NCI-H460 (cell line): ENCODE measurements at regions not wholly inside any gene's neighbourhood (a gene's known extent, or its start where the extent isn't known, plus 50 kb on each side); places are given as distances from the start of the nearest gene placed in this dataset.

Experiments used
- DNase-seq: peaks from one replicate; pipeline ENCODE4 v3.0.0-alpha.2; 2016; ENCODE audit warnings: low read depth; ENCODE audit errors: extremely low read depth

DNA sequence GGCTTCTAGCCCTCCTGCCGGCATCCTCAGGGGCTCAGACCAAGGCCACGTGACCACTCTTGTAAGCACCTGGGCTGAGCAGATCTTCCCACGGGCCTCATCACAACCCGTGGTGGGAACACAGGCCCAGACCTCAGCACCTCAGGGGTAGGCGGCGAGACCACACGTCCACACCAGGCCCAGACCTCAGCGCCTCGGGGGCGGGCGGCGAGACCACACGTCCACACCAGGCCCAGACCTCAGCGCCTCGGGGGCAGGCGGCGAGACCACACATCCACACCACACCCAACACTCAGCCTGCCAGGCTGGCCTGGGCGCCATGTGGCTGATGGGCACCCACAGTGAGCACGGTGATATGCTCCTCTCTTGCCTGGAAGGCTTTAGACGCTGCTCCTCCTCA, 334.4 kb upstream of the SALL3 start:
- no peak for DNase-seq

DNA sequence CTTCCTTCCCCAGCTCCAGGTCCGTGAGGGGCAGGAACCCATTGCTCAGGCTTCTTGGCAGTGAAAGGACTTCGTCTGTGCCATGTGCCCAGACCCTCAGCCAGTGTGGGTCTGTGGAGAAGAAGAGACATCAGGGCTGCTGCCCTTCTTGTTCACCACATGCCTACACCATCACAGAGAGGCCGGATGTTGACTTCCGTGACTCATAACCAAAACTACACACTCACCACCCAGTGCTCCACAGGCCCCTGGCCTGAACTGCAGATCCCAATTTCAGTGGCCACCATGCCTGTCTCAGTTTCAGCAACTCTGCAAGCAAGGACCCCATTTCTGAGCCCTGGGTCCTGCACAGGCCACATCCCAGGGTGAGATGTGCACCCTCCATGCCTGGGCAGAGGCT, 332.6 kb upstream of the SALL3 start:
- DNase-seq: no peak

DNA sequence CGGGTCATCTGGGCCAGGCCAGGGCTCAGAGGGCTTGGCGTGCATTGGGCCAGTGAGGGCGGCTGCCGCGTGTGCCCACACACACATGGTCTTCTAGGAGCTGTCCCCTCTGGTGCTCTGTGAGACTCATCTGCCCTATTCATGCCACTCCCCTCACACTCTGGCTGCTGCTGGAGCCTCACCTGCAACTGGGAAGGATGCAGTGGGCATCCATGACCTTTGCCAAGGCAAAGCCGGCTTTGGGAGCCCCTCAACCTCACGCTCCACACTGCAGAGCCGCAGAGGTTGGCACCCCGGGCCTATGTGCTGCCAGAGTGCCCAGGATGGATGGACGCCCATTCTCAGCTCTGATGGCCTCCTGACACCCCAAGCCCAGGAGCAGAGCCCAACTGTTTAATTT, 330.2 kb upstream of the SALL3 start:
- DNase-seq: no peak

DNA sequence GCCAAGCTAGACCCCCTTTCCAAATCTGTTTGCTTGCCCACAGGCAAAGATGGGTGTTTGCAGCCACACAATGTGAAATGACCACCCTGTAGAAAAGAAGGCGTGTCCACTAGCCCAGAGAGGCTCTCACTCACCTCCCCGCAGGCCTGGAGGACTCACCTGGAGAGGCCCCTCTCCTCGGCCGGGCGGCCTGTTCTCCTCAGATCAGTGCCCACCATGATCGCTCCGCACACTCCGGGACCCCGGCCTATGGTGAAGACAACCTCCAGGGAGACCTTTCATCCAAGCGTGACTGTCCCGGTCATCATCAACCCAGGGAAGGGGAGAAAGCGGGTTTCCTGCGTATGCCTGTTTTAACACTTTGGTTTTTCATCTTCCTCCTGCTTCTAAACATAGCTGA, 328.7 kb upstream of the SALL3 start:
- no peak for DNase-seq

DNA sequence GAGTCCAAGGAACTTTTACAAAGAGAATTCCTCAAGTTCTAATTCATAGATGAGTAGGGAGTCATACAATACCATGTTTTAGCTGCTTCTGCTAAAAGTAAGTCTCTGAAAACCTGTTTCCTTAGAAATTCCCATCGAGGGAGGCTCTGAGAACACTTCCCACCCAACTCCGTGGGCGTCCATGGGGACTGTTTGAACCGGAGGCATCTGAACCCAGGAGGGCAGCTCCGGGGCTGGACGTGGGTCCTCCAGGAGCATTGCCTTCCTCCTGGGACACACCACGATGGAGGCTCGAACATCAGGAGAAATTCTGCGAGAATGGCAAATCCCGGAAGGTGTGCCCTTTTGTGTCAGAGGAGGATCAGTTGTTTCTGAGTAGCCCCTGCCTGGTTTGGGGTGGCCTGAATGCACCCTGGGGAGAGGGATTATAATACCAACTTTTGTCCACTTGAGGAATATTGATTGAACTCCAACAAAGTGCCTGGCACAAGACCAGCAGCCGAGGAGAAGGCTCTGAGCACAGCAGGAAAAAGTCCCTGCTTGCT, 327.5 kb upstream of the SALL3 start:
- DNase-seq: no peak

DNA sequence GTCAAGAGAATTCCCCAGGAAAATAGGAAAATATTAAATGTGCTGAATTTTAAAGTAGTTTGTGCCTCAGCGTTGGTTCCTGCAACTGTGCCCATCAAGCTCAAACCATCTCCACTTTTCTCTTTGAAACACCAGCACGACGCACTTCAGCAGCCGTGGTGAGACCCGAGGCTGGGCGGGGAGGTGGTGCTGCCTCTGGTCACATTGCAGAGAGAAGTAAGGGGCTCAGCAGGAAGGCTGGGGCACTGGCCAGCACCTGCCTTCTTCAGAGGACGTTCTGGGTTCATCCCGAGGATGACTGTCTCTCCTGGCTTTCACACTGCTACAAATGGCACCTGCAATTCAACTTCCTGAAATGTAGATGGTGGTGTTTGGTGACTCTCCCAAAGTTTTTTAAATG, 323.7 kb upstream of the SALL3 start:
- DNase-seq: no peak

DNA sequence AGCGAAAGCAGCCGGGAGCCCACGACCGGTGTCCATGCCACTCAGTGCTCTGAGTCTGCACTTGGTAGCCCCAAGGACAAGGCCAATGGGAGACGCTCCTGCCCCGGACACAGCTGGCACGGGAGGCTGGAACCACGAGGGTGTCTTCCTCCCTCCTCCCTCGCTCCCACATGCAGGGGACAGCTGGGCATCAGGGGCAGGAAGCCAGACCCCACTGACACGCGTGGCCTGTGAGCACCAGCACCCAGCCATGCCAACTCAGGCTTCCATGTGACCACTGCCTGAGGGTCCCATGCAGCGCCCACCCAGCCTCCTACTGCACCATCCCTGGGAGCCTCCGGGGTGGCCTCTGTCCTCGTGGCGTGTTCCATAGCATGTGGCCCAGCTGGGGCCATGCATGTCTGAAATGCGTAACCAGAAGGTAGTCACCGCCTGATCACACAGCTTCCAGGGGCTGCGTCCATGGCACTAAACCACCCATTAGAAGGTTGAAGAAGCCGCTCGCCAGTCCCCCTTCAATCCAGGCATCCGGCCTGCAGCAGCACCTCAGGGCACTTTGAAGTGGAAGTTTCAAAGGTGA, 323.2 kb upstream of the SALL3 start:
- no peak for DNase-seq

DNA sequence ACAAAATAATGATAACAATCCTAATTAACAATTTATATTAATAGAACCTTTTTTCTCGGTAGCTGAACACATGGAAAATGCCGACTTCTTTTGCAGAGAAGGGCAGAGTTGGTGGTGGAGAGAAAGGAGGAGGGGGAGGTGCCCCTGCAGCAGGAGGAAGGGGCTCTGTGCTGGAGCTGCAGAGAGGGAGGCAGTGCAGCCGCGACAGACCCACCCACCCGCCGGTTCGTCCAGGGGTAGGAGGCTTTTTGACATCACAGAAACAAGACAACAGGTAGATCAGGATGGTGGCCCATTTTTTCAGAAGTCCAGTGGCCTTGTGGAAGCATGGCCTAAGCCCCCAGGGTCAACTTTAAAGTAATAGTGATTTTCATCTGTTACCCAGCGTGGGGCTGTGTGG, 321.1 kb upstream of the SALL3 start:
- DNase-seq: no peak

DNA sequence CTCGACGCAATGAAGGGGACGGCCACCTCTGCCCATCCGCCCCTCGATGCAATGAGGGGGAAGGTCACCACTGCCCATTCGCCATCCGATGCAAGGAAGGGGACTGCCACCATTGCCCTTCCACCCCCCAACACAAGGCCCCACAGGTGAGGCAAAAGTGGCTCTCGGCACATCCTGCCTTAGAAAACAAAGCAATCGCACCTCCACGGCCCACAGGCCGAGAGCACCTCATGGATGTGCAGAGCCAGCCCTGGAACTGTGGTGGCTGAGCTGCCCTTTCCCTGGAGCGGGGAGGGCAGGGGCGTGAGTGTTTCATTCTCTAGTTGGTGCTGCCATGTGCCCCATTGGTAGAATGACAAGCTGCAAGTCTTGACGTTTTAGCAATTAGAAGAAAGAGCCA, 320.6 kb upstream of the SALL3 start:
- DNase-seq: no peak

DNA sequence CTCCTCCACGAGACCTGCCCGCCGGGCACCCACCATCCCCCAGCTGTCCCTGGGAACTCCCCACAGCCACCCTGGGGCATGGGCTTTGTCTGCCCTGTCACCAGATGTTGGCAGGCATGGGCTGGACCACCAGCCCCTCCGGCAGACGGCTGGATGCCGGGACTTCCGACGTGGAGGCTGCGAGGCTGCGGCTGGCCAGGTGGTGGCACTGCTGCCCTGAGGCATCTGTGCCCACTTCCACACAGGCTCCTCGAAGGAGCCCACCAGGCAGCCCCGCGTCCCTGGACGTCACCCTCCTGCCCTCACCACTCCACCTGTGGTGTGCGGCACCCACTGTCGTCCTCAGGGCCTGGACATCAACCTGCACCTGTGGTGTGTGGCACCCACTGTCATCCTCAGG, 319.9 kb upstream of the SALL3 start:
- DNase-seq: no peak

DNA sequence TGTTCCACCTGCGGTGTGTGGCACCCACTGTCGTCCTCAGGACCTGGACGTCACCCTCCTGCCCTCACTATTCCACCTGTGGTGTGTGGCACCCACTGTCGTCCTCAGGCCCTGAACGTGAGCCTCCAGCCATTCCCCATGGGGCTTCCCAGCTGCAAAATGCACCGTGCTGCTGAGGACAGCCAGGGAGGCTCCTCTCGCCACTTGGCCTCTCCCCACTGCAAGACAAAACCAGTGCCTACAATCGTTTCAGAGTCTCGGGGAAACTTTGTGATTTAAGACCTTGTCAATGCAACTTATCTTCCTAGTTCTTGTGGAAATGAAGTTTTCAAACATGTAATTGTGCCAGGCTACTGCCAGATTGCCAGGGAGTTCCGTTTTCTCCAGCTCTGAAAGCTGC, 319.3 kb upstream of the SALL3 start:
- DNase-seq: no peak

DNA sequence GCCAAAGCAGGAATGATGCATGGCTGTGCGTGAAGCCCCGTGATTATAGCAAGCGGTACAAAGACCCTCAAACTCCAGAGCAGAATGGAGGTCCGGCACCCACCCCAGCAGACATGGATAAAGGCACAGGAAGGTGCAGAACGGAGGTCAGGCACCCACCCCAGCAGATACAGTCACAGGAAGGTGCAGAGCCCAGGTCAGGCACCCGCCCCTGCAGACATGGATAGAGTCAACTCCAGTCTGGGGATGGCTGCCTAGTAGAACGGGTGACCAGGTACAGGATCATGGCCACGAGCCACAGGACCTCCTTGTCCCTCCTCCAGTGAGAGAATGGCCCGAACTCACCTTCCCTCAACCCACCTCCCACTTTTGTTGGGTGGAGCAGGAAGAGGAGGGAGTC, 318.3 kb upstream of the SALL3 start:
- DNase-seq: no peak

DNA sequence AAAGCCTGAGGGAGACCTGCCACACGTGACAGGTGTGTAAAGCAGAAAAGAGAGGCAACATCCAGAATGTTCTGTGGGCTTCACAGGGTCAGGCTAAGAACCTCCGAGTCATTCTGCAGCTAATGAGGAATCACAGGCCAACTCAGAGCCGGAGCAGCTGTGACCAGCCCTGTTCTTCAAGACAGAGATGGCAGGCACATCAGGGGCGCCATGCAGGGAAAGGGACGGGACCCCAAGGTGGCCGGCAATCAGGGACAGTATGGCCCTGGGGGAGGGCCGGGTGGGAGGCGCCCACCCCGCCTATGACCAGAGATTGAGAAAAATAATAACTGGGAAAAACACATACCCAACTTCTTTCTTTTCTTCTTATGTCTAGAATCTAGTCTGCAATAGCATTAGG, 316.7 kb upstream of the SALL3 start:
- no peak for DNase-seq

DNA sequence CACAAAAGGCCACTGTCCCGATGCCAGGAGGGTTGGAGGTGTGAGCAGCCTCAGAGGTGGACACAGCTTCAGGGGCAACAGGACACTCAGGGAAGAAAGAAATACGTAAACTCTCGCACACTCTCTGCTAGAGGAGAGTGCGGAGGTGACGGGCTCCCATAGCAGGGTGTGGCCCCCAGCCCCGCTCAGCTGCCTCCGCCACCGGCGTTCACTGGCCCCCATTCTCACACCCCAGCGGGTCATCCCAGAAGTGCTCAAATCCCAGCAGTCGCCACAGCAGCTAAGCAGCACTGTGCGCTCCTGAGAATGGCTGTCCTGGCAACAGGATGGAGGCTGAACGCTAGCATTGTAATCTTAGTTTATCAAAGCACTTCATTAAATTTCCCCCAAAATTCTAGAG, 315.6 kb upstream of the SALL3 start:
- DNase-seq: no peak

DNA sequence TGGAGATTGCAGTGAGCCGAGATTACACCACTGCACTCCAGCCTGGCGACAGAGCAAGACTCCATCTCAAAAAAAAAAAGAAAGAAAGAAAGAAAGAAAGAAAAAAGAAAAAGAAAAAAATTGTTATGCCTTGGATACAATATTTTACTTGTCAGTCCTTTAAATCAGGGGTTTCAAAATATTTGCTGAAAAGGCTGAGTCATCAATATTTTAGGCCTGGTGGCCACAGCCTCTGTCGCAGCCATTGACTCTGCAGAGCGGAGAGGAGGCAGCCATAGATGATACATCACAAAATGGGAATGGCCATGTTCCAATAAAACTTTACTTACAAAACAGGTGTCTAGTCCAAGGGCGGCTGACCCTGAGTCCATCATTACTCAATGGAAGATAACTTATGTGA, 314.8 kb upstream of the SALL3 start:
- no peak for DNase-seq

DNA sequence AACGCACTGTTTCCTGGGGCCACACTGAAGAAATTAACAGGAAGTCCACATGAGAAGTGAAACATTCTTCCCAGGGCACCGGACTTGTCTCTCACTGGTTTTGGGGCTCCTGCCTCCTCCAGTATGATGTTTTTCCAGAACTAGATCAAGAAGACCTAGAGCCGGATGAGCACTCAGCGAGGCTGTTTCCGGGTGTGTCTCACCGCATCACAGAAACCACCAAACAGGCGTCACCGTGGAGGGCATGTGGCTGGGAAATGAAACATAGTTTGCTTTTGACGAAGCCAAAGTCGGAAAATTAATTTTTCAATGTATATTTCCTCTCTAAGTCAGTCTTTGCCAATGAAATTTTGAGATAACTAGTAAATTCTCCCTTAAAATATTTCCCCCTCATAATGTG, 314.0 kb upstream of the SALL3 start:
- DNase-seq: no peak

DNA sequence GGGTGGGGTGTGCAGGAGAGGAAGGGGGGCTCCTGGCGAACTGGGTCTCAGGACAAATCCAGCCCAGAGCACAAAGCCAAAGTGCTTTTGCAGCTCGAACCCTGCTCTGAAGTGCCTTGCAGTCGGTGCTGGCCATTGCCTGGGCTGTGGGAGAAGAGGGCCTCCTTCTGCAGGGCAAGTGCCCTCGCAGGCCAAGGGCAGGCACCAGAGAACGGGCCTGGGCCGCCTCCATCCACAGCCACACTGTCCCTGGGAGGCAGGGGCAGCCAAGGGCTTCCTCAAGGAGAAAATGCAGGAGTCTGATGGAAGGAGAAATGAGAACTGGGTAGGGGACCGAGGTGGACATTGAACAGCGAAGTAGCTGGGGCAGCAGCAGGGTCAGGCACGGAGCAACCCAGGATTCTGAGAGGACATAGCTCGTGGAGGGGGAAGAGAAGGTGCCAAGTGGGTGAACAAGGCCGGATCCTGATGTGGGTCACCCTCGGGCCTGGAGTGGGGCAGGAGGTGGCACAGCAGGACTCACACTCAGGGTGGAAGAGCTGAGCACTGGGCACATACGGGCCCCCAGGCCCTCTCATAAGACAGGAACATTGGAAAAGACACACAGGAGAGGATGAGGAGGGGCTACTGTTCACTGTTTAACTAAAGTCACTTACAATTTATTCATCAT, 312.8 kb upstream of the SALL3 start:
- DNase-seq: no peak

DNA sequence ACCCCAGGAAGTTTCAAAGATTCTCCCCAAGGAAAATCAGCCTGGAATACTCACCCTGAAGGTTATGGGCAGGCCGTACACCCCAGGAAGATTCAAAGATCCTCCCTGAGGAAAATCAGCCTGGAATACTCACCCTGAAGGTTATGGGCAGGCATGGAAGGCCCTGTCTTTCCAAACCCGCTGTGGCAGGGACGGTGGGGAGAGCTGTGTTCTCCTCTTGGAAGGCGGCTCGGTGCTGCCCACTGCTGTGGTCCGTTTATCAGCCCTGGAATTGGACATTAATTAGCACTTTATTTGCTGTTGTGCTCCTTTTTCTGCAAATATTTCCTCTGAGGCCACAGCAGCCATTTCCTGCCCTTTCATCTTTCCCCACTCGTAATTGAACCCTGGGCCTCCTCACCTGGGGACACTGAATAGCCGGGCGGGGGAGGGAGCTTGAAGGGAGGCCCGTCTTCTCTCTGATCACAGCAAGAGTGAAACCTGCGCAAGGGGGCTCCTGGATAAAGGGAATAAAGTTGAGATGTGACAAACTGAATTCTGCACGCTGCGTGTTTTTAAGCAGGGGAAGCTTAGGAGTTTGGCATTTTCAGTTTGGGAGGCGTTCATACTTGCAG, 308.7 kb upstream of the SALL3 start:
- DNase-seq: no peak

DNA sequence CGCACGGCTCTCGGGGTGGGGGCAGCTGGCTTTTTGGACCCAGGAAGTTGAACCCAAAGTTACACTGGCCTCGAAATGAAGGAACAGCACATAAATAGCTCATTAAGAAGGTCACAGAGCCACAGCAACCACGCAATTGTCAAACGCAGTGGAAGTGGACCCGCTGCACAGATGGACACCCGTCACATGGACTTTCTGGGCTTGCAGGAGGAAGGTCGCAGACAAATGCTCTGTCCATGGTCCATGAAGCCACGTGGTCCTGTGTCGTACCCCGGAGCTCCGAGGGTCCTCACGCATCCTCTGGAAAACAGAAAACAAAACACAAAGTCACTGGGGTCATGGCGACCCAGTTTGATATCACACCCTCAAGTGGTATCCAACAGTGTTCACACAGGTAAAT, 308.1 kb upstream of the SALL3 start:
- DNase-seq: no peak

DNA sequence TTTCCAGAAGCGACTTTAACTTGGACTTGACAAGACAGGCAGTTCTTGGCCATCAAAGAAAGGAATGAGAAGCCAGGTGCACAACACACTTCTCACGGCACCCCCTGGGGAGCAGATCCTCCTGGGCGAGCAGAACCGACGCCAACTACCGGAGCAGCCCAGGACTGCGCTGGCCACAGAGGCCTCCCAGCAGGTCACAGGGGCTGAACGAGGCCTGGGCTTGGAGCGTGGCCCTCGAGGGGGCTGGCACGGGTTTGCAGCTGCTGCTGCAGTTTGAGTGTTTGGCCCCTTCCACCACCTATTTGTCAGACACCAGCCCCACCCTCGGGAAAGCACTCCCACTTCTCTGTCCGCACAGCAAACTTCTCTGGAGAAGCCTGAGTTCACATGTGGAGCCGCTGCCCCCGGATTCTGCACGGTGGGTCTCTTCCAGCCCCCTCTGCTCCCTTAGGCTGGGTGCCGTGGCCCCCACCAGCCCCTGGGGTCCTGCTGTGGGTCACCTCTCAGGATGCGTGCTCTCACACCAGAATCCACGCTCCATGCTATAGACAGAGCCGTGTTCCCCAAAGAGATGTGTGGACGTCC, 306.7 kb upstream of the SALL3 start:
- no peak for DNase-seq

DNA sequence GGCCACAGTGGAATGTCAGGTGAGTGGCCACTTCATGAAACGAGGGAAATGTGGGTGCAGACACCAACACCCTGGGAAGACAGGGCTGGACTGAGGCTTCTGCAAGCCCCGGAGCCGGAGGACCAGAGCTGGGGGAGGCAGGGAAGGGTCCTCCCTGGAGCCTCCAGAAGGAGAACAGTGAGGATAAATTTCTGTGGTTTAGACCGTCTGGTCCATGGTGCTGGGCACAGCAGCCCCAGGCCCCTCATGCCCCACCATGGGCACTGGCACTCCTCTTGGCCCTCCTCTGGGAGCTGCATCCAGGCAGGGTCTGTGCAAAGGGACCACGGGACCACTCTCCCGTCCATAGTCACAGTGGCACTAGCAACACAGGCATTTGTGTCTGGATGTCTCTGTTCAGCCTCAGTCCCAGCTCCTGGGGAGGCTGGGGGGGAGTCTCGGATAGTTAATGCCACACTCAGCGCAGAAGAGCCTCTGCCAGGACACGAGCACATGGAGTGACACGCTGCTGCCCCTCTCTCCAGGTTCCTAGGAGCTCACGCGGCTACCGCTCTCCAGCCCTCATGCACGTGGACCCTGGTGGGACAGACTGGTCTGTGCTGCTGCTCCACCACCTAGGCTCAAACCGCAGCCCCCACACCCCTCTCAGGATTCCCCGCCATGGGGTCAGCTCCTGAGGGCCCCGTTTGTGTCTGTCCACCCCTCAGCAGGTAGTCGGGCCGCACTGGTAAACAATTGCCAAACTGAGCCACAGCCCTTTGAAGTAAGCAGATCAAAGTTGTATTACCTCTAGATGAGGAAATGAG, 305.9 kb upstream of the SALL3 start:
- DNase-seq: no peak
